Erythroblast (primary cell): ENCODE measurements at regions not wholly inside any gene's neighbourhood (a gene's known extent, or its start where the extent isn't known, plus 50 kb on each side); places are given as distances from the start of the nearest gene placed in this dataset.
"Not testable (repeated sequence)": the region's sequence is repeated elsewhere in the genome, so short reads cannot be mapped to it uniquely, and the experiment has no call there.

ENCODE experiments used
- GATA1 ChIP-seq: IDR thresholded peaks from 2 replicates; pipeline ENCODE4 v1.6.1; 2011; ENCODE audit warnings: low read depth, mild to moderate bottlenecking, control low read depth, low read length, moderate library complexity
- POLR2A ChIP-seq: IDR thresholded peaks from 2 replicates; pipeline ENCODE4 v1.6.1; 2011; ENCODE audit warnings: mild to moderate bottlenecking, low read length

DNA sequence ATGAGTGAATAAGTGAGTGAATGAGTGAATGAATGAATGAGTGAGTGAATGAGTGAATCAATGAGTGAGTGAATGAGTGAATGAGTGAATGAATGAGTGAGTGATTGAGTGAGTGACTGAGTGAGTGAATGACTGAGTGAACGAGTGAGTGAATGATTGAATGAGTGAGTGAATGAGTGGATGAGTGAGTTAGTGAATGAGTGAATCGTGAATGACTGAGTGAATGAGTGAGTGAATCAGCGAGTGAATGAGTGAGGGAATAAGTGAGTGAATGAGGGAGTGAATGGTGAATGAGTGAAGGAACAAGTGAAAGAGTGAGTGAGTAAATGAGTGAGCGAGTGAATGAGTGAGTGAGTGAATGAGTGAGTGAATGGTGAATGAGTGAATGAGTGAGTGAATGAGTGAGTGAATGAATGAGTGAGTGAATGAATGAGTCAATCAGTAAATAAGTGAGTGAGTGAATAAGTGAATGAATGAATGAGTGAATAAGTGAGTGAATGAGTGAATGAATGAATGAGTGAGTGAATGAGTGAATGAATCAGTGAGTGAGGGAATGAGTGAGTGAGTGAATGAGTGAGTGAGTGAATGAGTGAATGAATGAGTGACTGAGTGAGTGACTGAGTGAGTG lies 135.7 kb upstream of the ZNF469 start:
- TF ChIP-seq POLR2A, GATA1: not testable (repeated sequence)
